ENCODE measurements at regions not wholly inside any gene's neighbourhood (a gene's known extent, or its start where the extent isn't known, plus 50 kb on each side); places are given as distances from the start of the nearest gene placed in this dataset.

DNA sequence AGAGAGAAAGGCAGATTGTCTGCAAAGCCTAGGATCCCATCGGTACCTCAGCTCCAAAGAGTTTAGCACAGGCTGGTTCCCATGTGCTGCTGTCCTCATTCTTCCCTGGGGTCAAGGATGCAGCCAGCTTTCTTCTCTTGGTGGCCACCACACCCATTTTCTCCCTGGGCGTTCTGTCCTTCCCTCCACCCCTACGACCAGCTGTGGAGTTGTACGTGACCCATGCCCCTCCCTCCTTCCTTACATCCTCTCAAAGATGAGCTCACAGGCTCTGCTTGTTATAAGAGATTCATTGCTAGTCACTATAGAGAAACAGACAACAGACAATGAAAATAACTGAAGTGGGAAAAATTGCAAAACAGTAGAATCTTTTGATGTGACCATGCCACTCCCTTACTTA is 74.0 kb upstream of the KLF3 start:
- Histone ChIP-seq H4K20me1 (ENCODE audit: insufficient read depth, low read length) (no peaks in the 10 kb centered on the region), H3K36me3 (replicated peaks in 1 of 2; ENCODE audit: control insufficient read depth in 1 of 2, insufficient read depth in 2 of 2, low read length in 2 of 2) (no peaks in the 10 kb centered on the region), H3K4me3 (replicated peaks in 1 of 3; ENCODE audit: insufficient read depth in 1 of 3, low read depth in 2 of 3, low read length in 3 of 3) (no peak overlapping the region), H3K4me1 (ENCODE audit: insufficient read depth, low read length) (no peaks in the 10 kb centered on the region), H3K27me3 (ENCODE audit: control insufficient read depth in 1 of 2, insufficient read depth in 2 of 2, low read length in 2 of 2) (peaks cover 0 to 4% of the 10 kb centered on the region in 2 experiments; a peak in 2 of 5 replicates), H3K4me2 (ENCODE audit: low read depth, low read length) (no peak overlapping the region), H3K9me3 (ENCODE audit: low read length) (no peaks in the 10 kb centered on the region), H3K9ac (ENCODE audit: insufficient read depth, low read depth, low read length) (no peak overlapping the region), H3K79me2 (ENCODE audit: insufficient read depth, low read length) (no peaks in the 10 kb centered on the region), H3K27ac (ENCODE audit: extremely low read length, insufficient read depth, low read length) (no peak overlapping the region), H2AFZ (ENCODE audit: low read length) (no peak overlapping the region)
- BruUV-seq (replicated peaks) = no TSS peak
- intact Hi-C loops (cut with micrococcal nuclease; ENCODE audit: unreplicated experiment) (no loop called here), in situ Hi-C loops (cut with HindIII; ENCODE audit: extremely low pct_ligation_motif_present, low pct_unique_long_range_greater_than_20kb) (no loop called here)
- ChIA-PET CTCF (ENCODE audit: low intra/inter-chr PET ratio, low total read pairs) (no interaction called here), POLR2A (no interaction called here)
- 25% methylated on average over 4 of the region's 4 CpGs for WGBS (ENCODE audit: low lambda C conversion rate)
- FAIRE-seq = no peak
- DNase-seq (ENCODE audit: low spot score) = no peak
- ATAC-seq = no peak
- TF ChIP-seq REPIN1 (CRISPR knock-in tag; IDR thresholded peaks at IDR 0.05; ENCODE audit: borderline replicate concordance, low read depth) (no peak), ZNF75D (CRISPR knock-in tag; IDR thresholded peaks at IDR 0.05; ENCODE audit: borderline replicate concordance) (no peak), ZNF550 (CRISPR knock-in tag; IDR thresholded peaks at IDR 0.05; ENCODE audit: borderline replicate concordance) (no peak), RXRB (CRISPR knock-in tag; IDR thresholded peaks at IDR 0.05; ENCODE audit: borderline replicate concordance) (no peak), NFATC3 (CRISPR knock-in tag; IDR thresholded peaks at IDR 0.05) (no peak), ZBTB21 (CRISPR knock-in tag; IDR thresholded peaks at IDR 0.05) (no peak), ZNF383 (CRISPR knock-in tag; IDR thresholded peaks at IDR 0.05; ENCODE audit: borderline replicate concordance) (no peak), ZBTB42 (CRISPR knock-in tag; IDR thresholded peaks at IDR 0.05) (no peak), ZFP36L1 (CRISPR knock-in tag; IDR thresholded peaks at IDR 0.05) (no peak), TAF1 (CRISPR knock-in tag; IDR thresholded peaks at IDR 0.05) (no peak)
- TF ChIP-seq, protein P1, sequence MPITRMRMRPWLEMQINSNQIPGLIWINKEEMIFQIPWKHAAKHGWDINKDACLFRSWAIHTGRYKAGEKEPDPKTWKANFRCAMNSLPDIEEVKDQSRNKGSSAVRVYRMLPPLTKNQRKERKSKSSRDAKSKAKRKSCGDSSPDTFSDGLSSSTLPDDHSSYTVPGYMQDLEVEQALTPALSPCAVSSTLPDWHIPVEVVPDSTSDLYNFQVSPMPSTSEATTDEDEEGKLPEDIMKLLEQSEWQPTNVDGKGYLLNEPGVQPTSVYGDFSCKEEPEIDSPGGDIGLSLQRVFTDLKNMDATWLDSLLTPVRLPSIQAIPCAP (CRISPR knock-in tag; IDR thresholded peaks at IDR 0.05; ENCODE audit: low read depth) = no peak
- TF ChIP-seq, protein P2, sequence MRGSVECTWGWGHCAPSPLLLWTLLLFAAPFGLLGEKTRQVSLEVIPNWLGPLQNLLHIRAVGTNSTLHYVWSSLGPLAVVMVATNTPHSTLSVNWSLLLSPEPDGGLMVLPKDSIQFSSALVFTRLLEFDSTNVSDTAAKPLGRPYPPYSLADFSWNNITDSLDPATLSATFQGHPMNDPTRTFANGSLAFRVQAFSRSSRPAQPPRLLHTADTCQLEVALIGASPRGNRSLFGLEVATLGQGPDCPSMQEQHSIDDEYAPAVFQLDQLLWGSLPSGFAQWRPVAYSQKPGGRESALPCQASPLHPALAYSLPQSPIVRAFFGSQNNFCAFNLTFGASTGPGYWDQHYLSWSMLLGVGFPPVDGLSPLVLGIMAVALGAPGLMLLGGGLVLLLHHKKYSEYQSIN (CRISPR knock-in tag; IDR thresholded peaks at IDR 0.05; ENCODE audit: borderline replicate concordance) = no peak
- TF ChIP-seq, protein P3, sequence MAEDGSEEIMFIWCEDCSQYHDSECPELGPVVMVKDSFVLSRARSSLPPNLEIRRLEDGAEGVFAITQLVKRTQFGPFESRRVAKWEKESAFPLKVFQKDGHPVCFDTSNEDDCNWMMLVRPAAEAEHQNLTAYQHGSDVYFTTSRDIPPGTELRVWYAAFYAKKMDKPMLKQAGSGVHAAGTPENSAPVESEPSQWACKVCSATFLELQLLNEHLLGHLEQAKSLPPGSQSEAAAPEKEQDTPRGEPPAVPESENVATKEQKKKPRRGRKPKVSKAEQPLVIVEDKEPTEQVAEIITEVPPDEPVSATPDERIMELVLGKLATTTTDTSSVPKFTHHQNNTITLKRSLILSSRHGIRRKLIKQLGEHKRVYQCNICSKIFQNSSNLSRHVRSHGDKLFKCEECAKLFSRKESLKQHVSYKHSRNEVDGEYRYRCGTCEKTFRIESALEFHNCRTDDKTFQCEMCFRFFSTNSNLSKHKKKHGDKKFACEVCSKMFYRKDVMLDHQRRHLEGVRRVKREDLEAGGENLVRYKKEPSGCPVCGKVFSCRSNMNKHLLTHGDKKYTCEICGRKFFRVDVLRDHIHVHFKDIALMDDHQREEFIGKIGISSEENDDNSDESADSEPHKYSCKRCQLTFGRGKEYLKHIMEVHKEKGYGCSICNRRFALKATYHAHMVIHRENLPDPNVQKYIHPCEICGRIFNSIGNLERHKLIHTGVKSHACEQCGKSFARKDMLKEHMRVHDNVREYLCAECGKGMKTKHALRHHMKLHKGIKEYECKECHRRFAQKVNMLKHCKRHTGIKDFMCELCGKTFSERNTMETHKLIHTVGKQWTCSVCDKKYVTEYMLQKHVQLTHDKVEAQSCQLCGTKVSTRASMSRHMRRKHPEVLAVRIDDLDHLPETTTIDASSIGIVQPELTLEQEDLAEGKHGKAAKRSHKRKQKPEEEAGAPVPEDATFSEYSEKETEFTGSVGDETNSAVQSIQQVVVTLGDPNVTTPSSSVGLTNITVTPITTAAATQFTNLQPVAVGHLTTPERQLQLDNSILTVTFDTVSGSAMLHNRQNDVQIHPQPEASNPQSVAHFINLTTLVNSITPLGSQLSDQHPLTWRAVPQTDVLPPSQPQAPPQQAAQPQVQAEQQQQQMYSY (CRISPR knock-in tag; IDR thresholded peaks at IDR 0.05) = no peak
- TF ChIP-seq, protein P4, sequence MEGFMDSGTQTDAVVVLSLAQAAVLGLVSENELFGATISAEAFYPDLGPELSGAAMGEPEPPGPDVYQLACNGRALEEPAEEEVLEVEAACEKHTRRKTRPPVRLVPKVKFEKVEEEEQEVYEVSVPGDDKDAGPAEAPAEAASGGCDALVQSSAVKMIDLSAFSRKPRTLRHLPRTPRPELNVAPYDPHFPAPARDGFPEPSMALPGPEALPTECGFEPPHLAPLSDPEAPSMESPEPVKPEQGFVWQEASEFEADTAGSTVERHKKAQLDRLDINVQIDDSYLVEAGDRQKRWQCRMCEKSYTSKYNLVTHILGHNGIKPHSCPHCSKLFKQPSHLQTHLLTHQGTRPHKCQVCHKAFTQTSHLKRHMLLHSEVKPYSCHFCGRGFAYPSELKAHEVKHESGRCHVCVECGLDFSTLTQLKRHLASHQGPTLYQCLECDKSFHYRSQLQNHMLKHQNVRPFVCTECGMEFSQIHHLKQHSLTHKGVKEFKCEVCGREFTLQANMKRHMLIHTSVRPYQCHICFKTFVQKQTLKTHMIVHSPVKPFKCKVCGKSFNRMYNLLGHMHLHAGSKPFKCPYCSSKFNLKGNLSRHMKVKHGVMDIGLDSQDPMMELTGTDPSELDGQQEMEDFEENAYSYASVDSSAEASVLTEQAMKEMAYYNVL (CRISPR knock-in tag; IDR thresholded peaks at IDR 0.05; ENCODE audit: borderline replicate concordance) = no peak
- TF ChIP-seq, protein P5, sequence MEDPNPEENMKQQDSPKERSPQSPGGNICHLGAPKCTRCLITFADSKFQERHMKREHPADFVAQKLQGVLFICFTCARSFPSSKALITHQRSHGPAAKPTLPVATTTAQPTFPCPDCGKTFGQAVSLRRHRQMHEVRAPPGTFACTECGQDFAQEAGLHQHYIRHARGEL (CRISPR knock-in tag; IDR thresholded peaks at IDR 0.05) = no peak
- TF ChIP-seq, protein P6, sequence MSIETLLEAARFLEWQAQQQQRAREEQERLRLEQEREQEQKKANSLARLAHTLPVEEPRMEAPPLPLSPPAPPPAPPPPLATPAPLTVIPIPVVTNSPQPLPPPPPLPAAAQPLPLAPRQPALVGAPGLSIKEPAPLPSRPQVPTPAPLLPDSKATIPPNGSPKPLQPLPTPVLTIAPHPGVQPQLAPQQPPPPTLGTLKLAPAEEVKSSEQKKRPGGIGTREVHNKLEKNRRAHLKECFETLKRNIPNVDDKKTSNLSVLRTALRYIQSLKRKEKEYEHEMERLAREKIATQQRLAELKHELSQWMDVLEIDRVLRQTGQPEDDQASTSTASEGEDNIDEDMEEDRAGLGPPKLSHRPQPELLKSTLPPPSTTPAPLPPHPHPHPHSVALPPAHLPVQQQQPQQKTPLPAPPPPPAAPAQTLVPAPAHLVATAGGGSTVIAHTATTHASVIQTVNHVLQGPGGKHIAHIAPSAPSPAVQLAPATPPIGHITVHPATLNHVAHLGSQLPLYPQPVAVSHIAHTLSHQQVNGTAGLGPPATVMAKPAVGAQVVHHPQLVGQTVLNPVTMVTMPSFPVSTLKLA (IDR thresholded peaks at IDR 0.05) = no peak
